Upper lobe of left lung (tissue), 6 donors: ENCODE measurements at regions not wholly inside any gene's neighbourhood (a gene's known extent, or its start where the extent isn't known, plus 50 kb on each side); places are given as distances from the start of the nearest gene placed in this dataset.

Source experiments
- ATAC-seq, 2 donors: fragments of 200-7000 bp; cut with Tn5 transposase; one replicate each; pipeline ENCODE4 v1.9.1; 2022; ENCODE audit warnings: mild to moderate bottlenecking in 2 of 2, moderate library complexity in 2 of 2; ENCODE audit not compliant: low FRiP score in 2 of 2
- DNase-seq, 2 donors: peaks; one replicate each; pipeline ENCODE4 v3.0.0-alpha.2; 2019 to 2020
- H3K27ac ChIP-seq, 4 donors: fragments of 200-600 bp; sonication (generic); one replicate each; pipeline ENCODE4 v1.5.1; 2016 to 2019
- H3K27me3 ChIP-seq, 4 donors: fragments of 200-600 bp; sonication (generic); one replicate each; pipeline ENCODE4 v1.5.1; 2017 to 2019
- H3K36me3 ChIP-seq, 4 donors: fragments of 200-600 bp; sonication (generic); one replicate each; pipeline ENCODE4 v1.5.1; 2016 to 2019
- H3K4me1 ChIP-seq, 4 donors: fragments of 200-600 bp; sonication (generic); one replicate each; pipeline ENCODE4 v1.5.1; 2018 to 2019
- H3K4me3 ChIP-seq, 4 donors: fragments of 200-600 bp; sonication (generic); one replicate each; pipeline ENCODE4 v1.5.1; 2017 to 2019; ENCODE audit warnings: mild to moderate bottlenecking in 2 of 4, moderate library complexity in 1 of 4
- H3K9me3 ChIP-seq, 4 donors: fragments of 200-600 bp; sonication (generic); one replicate each; pipeline ENCODE4 v1.5.1; 2018 to 2019
- EP300 ChIP-seq, 4 donors: sonication (generic); formaldehyde crosslinking; IDR thresholded peaks; one replicate each; pipeline ENCODE4 v1.5.1; 2017; ENCODE audit warnings: antibody characterized with exemption in 4 of 4, control low read depth in 2 of 4
- POLR2A ChIP-seq, 4 donors: fragments of 450-650 bp; IDR thresholded peaks; one replicate each; pipeline ENCODE4 v1.5.1; 2016 to 2017; ENCODE audit warnings: antibody characterized with exemption in 4 of 4, mild to moderate bottlenecking in 2 of 4
- POLR2AphosphoS5 ChIP-seq, 2 donors: sonication (generic); formaldehyde crosslinking; IDR thresholded peaks; one replicate each; pipeline ENCODE4 v1.5.1; 2017; ENCODE audit warnings: antibody characterized with exemption in 2 of 2
- WGBS, 2 donors: methylation state at CpG; one replicate each; pipeline ENCODE4 v1.1.5; 2017 to 2018; 5-methylcytosine and 5-hydroxymethylcytosine counted together
- TF ChIP-seq, protein P1 (sequence below), 6 experiments: fragments of 450-650 bp in 4 of 6; fragments of 200-600 bp in 2 of 6; sonication (generic) in 2 of 6; IDR thresholded peaks; one replicate each; pipeline ENCODE4 v1.5.1; 2016 to 2019; ENCODE audit warnings: antibody characterized with exemption in 6 of 6
- donor health status: DM: no; HTN: no; CAD: no; lungs with moderate emphysema.
- donor health status: DM: no; HTN: yes; CAD: no; lungs with severe emphysema.

DNA sequence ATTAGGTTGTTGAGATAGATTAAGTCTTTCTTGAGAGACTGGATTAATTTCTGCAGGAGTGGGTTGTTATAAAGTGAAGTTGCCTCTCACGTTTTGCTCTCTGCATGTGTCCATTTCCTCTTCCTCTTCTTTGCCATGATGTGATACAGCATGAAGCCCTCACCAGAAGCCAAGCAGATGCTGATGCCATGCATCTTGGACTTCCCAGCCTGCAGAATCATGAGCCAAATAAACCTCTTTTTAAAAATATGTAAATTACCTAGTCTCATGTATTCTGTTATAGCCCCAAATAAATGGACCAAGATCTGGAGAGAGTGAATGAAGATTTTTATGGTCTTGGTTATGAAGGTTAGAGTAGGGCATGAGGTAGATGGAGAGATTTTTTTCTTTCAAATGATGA is 111.6 kb upstream of the MAN1A1 start:
- no peak for DNase-seq
- Histone ChIP-seq H3K9me3 (no peaks in the 10 kb centered on the region), H3K4me1 (no peaks in the 10 kb centered on the region), H3K36me3 (no peaks in the 10 kb centered on the region), H3K27me3 (no peaks in the 10 kb centered on the region), H3K27ac (no peak overlapping the region), H3K4me3 (no peak overlapping the region)
- TF ChIP-seq POLR2AphosphoS5 (IDR thresholded peaks at IDR 0.05) (no peak), EP300 (IDR thresholded peaks at IDR 0.05) (no peak), POLR2A (IDR thresholded peaks at IDR 0.05) (no peak)
- TF ChIP-seq, protein P1, sequence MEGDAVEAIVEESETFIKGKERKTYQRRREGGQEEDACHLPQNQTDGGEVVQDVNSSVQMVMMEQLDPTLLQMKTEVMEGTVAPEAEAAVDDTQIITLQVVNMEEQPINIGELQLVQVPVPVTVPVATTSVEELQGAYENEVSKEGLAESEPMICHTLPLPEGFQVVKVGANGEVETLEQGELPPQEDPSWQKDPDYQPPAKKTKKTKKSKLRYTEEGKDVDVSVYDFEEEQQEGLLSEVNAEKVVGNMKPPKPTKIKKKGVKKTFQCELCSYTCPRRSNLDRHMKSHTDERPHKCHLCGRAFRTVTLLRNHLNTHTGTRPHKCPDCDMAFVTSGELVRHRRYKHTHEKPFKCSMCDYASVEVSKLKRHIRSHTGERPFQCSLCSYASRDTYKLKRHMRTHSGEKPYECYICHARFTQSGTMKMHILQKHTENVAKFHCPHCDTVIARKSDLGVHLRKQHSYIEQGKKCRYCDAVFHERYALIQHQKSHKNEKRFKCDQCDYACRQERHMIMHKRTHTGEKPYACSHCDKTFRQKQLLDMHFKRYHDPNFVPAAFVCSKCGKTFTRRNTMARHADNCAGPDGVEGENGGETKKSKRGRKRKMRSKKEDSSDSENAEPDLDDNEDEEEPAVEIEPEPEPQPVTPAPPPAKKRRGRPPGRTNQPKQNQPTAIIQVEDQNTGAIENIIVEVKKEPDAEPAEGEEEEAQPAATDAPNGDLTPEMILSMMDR (IDR thresholded peaks at IDR 0.05), result no peak
- no peak for ATAC-seq
- WGBS, 2 donors, result 41 to 67% methylated on average over 1 of the region's 1 CpG

- TF ChIP-seq EP300 (IDR thresholded peaks at IDR 0.05), result no peak
- TF ChIP-seq, protein P1 (IDR thresholded peaks at IDR 0.05), result no peak
- no peak for TF ChIP-seq POLR2AphosphoS5 (IDR thresholded peaks at IDR 0.05)
- TF ChIP-seq POLR2A (IDR thresholded peaks at IDR 0.05), result no peak
- DNase-seq (no peak), ATAC-seq (no peak)
- no peaks in the 10 kb centered on the region for H3K27me3 ChIP-seq
- H3K27ac ChIP-seq, result no peak overlapping the region
- no peak overlapping the region for H3K4me3 ChIP-seq
- H3K36me3 ChIP-seq, result no peaks in the 10 kb centered on the region
- H3K9me3 ChIP-seq, result no peaks in the 10 kb centered on the region
- peaks cover 0 to 6% (median 0%) of the 10 kb centered on the region in 4 donors for H3K4me1 ChIP-seq
- WGBS, 2 donors, result 70 to 74% methylated on average over 6 of the region's 6 CpGs
Observed at GRCh38 chr6:119459207-119459974, 109.8 kb upstream of the MAN1A1 start.

DNA sequence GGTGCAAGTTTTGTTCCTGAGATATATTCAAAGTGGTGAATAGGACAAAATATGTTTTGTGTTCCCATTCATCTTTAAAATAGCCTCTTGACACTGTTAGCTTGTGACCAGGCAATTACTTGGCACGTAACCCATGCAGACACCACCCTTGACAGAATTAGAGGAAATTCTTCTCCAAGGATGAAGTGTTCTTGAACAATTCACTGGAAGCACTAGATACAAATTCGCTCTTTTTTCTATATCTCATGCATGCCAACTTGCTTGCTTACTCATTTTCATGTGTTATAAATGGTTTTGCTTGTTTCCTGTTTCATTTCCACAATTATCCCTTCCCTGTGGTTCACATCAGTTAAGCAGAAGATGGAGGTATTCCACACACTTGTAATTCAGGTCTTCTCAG is 105.2 kb upstream of the MAN1A1 start:
- Histone ChIP-seq H3K27ac (no peak overlapping the region), H3K27me3 (no peaks in the 10 kb centered on the region), H3K4me3 (no peak overlapping the region), H3K9me3 (no peaks in the 10 kb centered on the region), H3K4me1 (peaks cover 0 to 8% (median 0%) of the 10 kb centered on the region in 4 donors), H3K36me3 (no peaks in the 10 kb centered on the region)
- WGBS, 2 donors, result 47 to 49% methylated on average over 2 of the region's 2 CpGs
- TF ChIP-seq, protein P1 (IDR thresholded peaks at IDR 0.05), result no peak
- TF ChIP-seq EP300 (IDR thresholded peaks at IDR 0.05) (no peak), POLR2A (IDR thresholded peaks at IDR 0.05) (no peak), POLR2AphosphoS5 (IDR thresholded peaks at IDR 0.05) (no peak)
- peak in 1 of 2 donors; percentile 43 for ATAC-seq
- no peak for DNase-seq

DNA sequence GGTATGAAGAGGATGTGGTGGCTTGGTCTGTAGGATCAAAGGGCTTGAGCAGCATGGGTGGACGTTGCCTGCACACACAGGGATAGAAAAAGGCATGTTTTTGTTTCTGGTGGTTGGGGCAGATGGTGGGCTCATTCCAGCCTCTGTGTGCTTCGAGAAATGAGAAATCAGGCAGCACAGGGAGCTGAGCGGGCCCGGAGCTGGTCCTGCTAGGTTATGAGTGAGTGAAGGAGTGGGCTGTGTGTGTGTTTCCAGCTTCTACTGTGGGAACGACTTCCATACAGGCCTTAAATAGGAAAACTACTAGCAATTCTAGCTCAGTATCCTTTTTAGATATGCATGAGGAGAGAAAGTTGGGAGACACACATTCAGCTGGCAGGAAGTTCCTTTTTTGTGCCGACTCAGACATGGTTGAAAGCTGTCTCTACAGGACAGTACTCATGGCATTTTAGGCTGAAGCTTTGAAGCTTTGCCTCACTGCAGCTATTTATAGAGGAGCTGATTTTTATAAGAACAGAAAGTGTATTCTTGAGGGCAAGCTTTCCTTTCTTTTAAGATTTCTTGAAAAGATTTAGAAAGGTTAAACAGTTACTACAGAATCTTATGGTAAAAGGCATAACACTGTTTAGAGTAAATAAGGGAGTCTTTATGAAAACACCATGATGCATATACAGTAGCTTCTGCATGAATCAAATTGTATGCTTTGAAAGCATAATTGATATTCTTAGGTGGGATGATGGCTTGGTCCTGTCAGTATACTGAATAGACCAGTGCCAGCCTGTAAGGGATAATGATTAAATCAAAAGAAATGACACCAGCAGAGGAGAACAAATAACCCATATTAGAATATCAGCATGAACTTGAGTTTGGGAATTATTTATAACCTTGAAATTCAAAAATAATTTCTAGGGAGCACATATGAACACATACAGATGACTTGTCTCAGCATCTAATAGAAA is 104.0 kb upstream of the MAN1A1 start:
- H3K4me3 ChIP-seq, result no peak overlapping the region
- DNase-seq (no peak), ATAC-seq (no peak)
- H3K36me3 ChIP-seq, result no peaks in the 10 kb centered on the region
- H3K27ac ChIP-seq, result no peak overlapping the region
- H3K9me3 ChIP-seq, result no peaks in the 10 kb centered on the region
- TF ChIP-seq EP300 (IDR thresholded peaks at IDR 0.05), result no peak
- no peak for TF ChIP-seq POLR2AphosphoS5 (IDR thresholded peaks at IDR 0.05)
- TF ChIP-seq POLR2A (IDR thresholded peaks at IDR 0.05), result no peak
- TF ChIP-seq, protein P1 (IDR thresholded peaks at IDR 0.05), result no peak
- peaks cover 0 to 8% (median 0%) of the 10 kb centered on the region in 4 donors for H3K4me1 ChIP-seq
- H3K27me3 ChIP-seq, result no peaks in the 10 kb centered on the region
- WGBS, 2 donors, result 80 to 86% methylated on average over 6 of the region's 6 CpGs
